GM18858 (cell line): ENCODE measurements at regions not wholly inside any gene's neighbourhood (a gene's known extent, or its start where the extent isn't known, plus 50 kb on each side); places are given as distances from the start of the nearest gene placed in this dataset.

ENCODE experiments used
- ATAC-seq: cut with Tn5 transposase; IDR thresholded peaks from one replicate; pipeline ENCODE4 v1.9.1; 2021; ENCODE audit not compliant: unreplicated experiment

- ATAC-seq: no peak
These were observed 589.3 kb upstream of the KCNMB2 start for GRCh38 chr3:177946936-177947335.

GRCh38 chr3:177947901-177948300 is 588.3 kb upstream of the KCNMB2 start:
- no peak for ATAC-seq

GRCh38 chr3:177948716-177949425 is 587.4 kb upstream of the KCNMB2 start:
- no peak for ATAC-seq

GRCh38 chr3:177959188-177959587 is 577.0 kb upstream of the KCNMB2 start:
- no peak for ATAC-seq

GRCh38 chr3:177960014-177960413 is 576.2 kb upstream of the KCNMB2 start:
- ATAC-seq: no peak

- no peak for ATAC-seq
These were observed 575.5 kb upstream of the KCNMB2 start for GRCh38 chr3:177960722-177961121.

GRCh38 chr3:177961784-177962183 is 574.5 kb upstream of the KCNMB2 start:
- no peak for ATAC-seq

- ATAC-seq: no peak
These were observed 569.7 kb upstream of the KCNMB2 start for GRCh38 chr3:177966493-177966892.

GRCh38 chr3:177968891-177969290 is 567.3 kb upstream of the KCNMB2 start:
- no peak for ATAC-seq

GRCh38 chr3:177973241-177973840 is 562.9 kb upstream of the KCNMB2 start:
- ATAC-seq: no peak

- ATAC-seq: no peak
These were observed 560.0 kb upstream of the KCNMB2 start for GRCh38 chr3:177976241-177976640.

- ATAC-seq: no peak
These were observed 559.4 kb upstream of the KCNMB2 start for GRCh38 chr3:177976866-177977265.

GRCh38 chr3:177977381-177978158 is 558.7 kb upstream of the KCNMB2 start:
- ATAC-seq: no peak

GRCh38 chr3:177978946-177979345 is 557.3 kb upstream of the KCNMB2 start:
- ATAC-seq: no peak

- ATAC-seq: no peak
These were observed 556.5 kb upstream of the KCNMB2 start for GRCh38 chr3:177979703-177980102.

GRCh38 chr3:177981576-177981975 is 554.7 kb upstream of the KCNMB2 start:
- ATAC-seq: peak; percentile 44

- ATAC-seq: peak; percentile 40
These were observed 554.2 kb upstream of the KCNMB2 start for GRCh38 chr3:177982034-177982433.

- ATAC-seq: no peak
These were observed 552.9 kb upstream of the KCNMB2 start for GRCh38 chr3:177983320-177983719.

- no peak for ATAC-seq
These were observed 543.0 kb upstream of the KCNMB2 start for GRCh38 chr3:177992993-177993970.

- no peak for ATAC-seq
These were observed 541.3 kb upstream of the KCNMB2 start for GRCh38 chr3:177994976-177995375.
